ENCODE measurements at regions not wholly inside any gene's neighbourhood (a gene's known extent, or its start where the extent isn't known, plus 50 kb on each side); places are given as distances from the start of the nearest gene placed in this dataset.

- POLR2A ChIA-PET (ENCODE audit: unreplicated experiment), result no interaction called here
Measured at GRCh38 chr15:29434280-29434679, 164.7 kb upstream of the NSMCE3 start.

More at GRCh38 chr15:29434280-29434679, 164.7 kb upstream of the NSMCE3 start:
- H3K9ac ChIP-seq (ENCODE audit: low read depth, low read length), result no peak overlapping the region
- no peak overlapping the region for H4K8ac ChIP-seq (ENCODE audit: low read depth in 2 of 2, low read length in 2 of 2)
- no peak overlapping the region for H2AK5ac ChIP-seq (ENCODE audit: low read depth, low read length)
- H3K23ac ChIP-seq (ENCODE audit: low read depth, low read length), result no peak overlapping the region
- no peaks in the 10 kb centered on the region for H3K9me1 ChIP-seq (ENCODE audit: insufficient read depth, low read length)
- no peak for ATAC-seq (ENCODE audit: low read depth)
- no peak overlapping the region for H3K27ac ChIP-seq (ENCODE audit: insufficient read depth, low read length)
- H3K4me2 ChIP-seq (ENCODE audit: low read depth, low read length), result no peak overlapping the region
- no peak overlapping the region for H3K4ac ChIP-seq (ENCODE audit: low read depth, low read length)
- no peak for TF ChIP-seq CTCF (conservative IDR thresholded peaks at IDR 0.05; ENCODE audit: low read depth, low read length)
- TF ChIP-seq CEBPB (IDR thresholded peaks at IDR 0.05; ENCODE audit: low read depth, low read length), result no peak
- no peak for TF ChIP-seq NFE2L2 (IDR thresholded peaks at IDR 0.05; ENCODE audit: low read depth, low read length)
- TF ChIP-seq ELK1 (IDR thresholded peaks at IDR 0.05; ENCODE audit: borderline replicate concordance, low read depth, low read length), result no peak
- no peak for TF ChIP-seq POLR2A (IDR thresholded peaks at IDR 0.05; ENCODE audit: low read depth, low read length)
- no peak for TF ChIP-seq FOS (IDR thresholded peaks at IDR 0.05; ENCODE audit: low read depth, low read length)
- no peak for TF ChIP-seq RFX5 (IDR thresholded peaks at IDR 0.05; ENCODE audit: low read depth, low read length)
- no peak for TF ChIP-seq RCOR1 (IDR thresholded peaks at IDR 0.05; ENCODE audit: insufficient replicate concordance, low read length)
- TF ChIP-seq USF2 (IDR thresholded peaks at IDR 0.05; ENCODE audit: low read depth, low read length), result no peak
- DNase-seq, result no peak
- H3K79me1 ChIP-seq (ENCODE audit: low read depth in 1 of 2, low read length in 2 of 2), result no peaks in the 10 kb centered on the region
- no TSS peak for BruUV-seq (replicated peaks)
- no peaks in the 10 kb centered on the region for H3K4me1 ChIP-seq (ENCODE audit: control insufficient read depth, insufficient read depth, low read length)
- no peaks in the 10 kb centered on the region for H3K27me3 ChIP-seq (ENCODE audit: control insufficient read depth, insufficient read depth, low read length)
- dilution Hi-C loops (cut with HindIII; ENCODE audit: low sequenced_read_pairs, unreplicated experiment) (no loop called here), intact Hi-C loops (cut with micrococcal nuclease) (no loop called here), in situ Hi-C loops (cut with MboI; ENCODE audit: low sequenced_read_pairs) (no loop called here)
- H3K4me3 ChIP-seq (ENCODE audit: insufficient read depth, low read depth, low read length), result no peak overlapping the region
- WGBS, 2 experiments (ENCODE audit: extremely low coverage in 2 of 2, insufficient read length in 1 of 2), result no CpG with 5 or more reads among the region's 2 CpGs
- H4K20me1 ChIP-seq (ENCODE audit: insufficient read depth, low read length), result no peaks in the 10 kb centered on the region
- no peak overlapping the region for H2BK120ac ChIP-seq (ENCODE audit: low read depth, low read length)
- no peak overlapping the region for H4K5ac ChIP-seq (ENCODE audit: low read depth, low read length)
- H4K91ac ChIP-seq (ENCODE audit: insufficient read depth, low read depth, low read length), result no peak overlapping the region
- CTCF ChIA-PET, result no interaction called here
- no peak overlapping the region for H2BK15ac ChIP-seq (ENCODE audit: low read depth, low read length)
- H2AK9ac ChIP-seq (replicated peaks; ENCODE audit: low read depth, low read length, poor library complexity), result no peak overlapping the region
- no peaks in the 10 kb centered on the region for H3K36me3 ChIP-seq (ENCODE audit: control insufficient read depth, insufficient read depth, low read length)
- no peak overlapping the region for H3K14ac ChIP-seq (replicated peaks; ENCODE audit: low read depth, low read length)
- H2BK20ac ChIP-seq (ENCODE audit: low read depth, low read length), result no peak overlapping the region
- no peak overlapping the region for H2AFZ ChIP-seq (replicated peaks; ENCODE audit: low read length, poor library complexity)
- no peaks in the 10 kb centered on the region for H3K9me3 ChIP-seq (ENCODE audit: control insufficient read depth, insufficient read depth, low read length)
- no peak overlapping the region for H3K18ac ChIP-seq (ENCODE audit: low read depth, low read length)
- H2BK5ac ChIP-seq (ENCODE audit: low read depth, low read length, poor library complexity, severe bottlenecking), result no peak overlapping the region
- H3K56ac ChIP-seq (ENCODE audit: extremely low read depth, insufficient read depth, low read length), result no peak overlapping the region
